GM23338 (cell line): ENCODE measurements at regions not wholly inside any gene's neighbourhood (a gene's known extent, or its start where the extent isn't known, plus 50 kb on each side); places are given as distances from the start of the nearest gene placed in this dataset.

Experiments
- CREB1 ChIP-seq: fragments of 250-450 bp; sonication (Bioruptor Pico); IDR thresholded peaks from 2 replicates; pipeline ENCODE4 v1.5.0; 2020; ENCODE audit warnings: low read depth, mild to moderate bottlenecking, moderate library complexity
- EZH2 ChIP-seq: fragments of 200-600 bp; sonication (generic); IDR thresholded peaks from one replicate; pipeline ENCODE4 v1.8.0; 2017; ENCODE audit warnings: antibody characterized with exemption, mild to moderate bottlenecking, low read depth; ENCODE audit not compliant: unreplicated experiment
- EZH2phosphoT487 ChIP-seq: fragments of 200-600 bp; sonication (generic); IDR thresholded peaks from one replicate; pipeline ENCODE4 v1.8.1; 2018; ENCODE audit warnings: antibody characterized with exemption; ENCODE audit not compliant: unreplicated experiment
- JUNB ChIP-seq: IDR thresholded peaks from one replicate; pipeline ENCODE4 v1.6.1; 2016; ENCODE audit warnings: antibody characterized with exemption; ENCODE audit not compliant: unreplicated experiment
- POLR2AphosphoS5 ChIP-seq: IDR thresholded peaks from 2 replicates; pipeline ENCODE4 v1.6.1; 2016; ENCODE audit warnings: antibody characterized with exemption, low read depth
- ZNF114 ChIP-seq: fragments of 250-450 bp; sonication (Bioruptor Pico); IDR thresholded peaks from 2 replicates; pipeline ENCODE4 v1.5.0; 2020; ENCODE audit warnings: mild to moderate bottlenecking, moderate library complexity
- TF ChIP-seq, protein P1 (sequence below): IDR thresholded peaks from one replicate; pipeline ENCODE4 v1.6.1; 2018; ENCODE audit warnings: antibody characterized with exemption; ENCODE audit not compliant: unreplicated experiment
- TF ChIP-seq, protein P2 (sequence below), 2 experiments: fragments of 200-600 bp in 1 of 2; sonication (generic) in 1 of 2; conservative IDR thresholded peaks; 2 replicates each; pipeline versions ENCODE4 v1.5.1 to v1.6.1; 2016 to 2017; ENCODE audit warnings: antibody characterized with exemption in 2 of 2, low read depth in 2 of 2, mild to moderate bottlenecking in 2 of 2, moderate library complexity in 1 of 2
- TF ChIP-seq, protein P3 (sequence below): IDR thresholded peaks from 2 replicates; pipeline ENCODE4 v1.6.1; 2016; ENCODE audit warnings: antibody characterized with exemption

GRCh38 chr11:22479971-22480720 is 142.0 kb downstream of the SLC17A6 start:
- TF ChIP-seq EZH2 (no peak), EZH2phosphoT487 (no peak), POLR2AphosphoS5 (no peak), CREB1 (CRISPR knock-in tag) (no peak), JUNB (no peak), ZNF114 (CRISPR knock-in tag) (no peak)
- TF ChIP-seq, protein P1, sequence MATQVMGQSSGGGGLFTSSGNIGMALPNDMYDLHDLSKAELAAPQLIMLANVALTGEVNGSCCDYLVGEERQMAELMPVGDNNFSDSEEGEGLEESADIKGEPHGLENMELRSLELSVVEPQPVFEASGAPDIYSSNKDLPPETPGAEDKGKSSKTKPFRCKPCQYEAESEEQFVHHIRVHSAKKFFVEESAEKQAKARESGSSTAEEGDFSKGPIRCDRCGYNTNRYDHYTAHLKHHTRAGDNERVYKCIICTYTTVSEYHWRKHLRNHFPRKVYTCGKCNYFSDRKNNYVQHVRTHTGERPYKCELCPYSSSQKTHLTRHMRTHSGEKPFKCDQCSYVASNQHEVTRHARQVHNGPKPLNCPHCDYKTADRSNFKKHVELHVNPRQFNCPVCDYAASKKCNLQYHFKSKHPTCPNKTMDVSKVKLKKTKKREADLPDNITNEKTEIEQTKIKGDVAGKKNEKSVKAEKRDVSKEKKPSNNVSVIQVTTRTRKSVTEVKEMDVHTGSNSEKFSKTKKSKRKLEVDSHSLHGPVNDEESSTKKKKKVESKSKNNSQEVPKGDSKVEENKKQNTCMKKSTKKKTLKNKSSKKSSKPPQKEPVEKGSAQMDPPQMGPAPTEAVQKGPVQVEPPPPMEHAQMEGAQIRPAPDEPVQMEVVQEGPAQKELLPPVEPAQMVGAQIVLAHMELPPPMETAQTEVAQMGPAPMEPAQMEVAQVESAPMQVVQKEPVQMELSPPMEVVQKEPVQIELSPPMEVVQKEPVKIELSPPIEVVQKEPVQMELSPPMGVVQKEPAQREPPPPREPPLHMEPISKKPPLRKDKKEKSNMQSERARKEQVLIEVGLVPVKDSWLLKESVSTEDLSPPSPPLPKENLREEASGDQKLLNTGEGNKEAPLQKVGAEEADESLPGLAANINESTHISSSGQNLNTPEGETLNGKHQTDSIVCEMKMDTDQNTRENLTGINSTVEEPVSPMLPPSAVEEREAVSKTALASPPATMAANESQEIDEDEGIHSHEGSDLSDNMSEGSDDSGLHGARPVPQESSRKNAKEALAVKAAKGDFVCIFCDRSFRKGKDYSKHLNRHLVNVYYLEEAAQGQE, result no peak
- TF ChIP-seq, protein P2, sequence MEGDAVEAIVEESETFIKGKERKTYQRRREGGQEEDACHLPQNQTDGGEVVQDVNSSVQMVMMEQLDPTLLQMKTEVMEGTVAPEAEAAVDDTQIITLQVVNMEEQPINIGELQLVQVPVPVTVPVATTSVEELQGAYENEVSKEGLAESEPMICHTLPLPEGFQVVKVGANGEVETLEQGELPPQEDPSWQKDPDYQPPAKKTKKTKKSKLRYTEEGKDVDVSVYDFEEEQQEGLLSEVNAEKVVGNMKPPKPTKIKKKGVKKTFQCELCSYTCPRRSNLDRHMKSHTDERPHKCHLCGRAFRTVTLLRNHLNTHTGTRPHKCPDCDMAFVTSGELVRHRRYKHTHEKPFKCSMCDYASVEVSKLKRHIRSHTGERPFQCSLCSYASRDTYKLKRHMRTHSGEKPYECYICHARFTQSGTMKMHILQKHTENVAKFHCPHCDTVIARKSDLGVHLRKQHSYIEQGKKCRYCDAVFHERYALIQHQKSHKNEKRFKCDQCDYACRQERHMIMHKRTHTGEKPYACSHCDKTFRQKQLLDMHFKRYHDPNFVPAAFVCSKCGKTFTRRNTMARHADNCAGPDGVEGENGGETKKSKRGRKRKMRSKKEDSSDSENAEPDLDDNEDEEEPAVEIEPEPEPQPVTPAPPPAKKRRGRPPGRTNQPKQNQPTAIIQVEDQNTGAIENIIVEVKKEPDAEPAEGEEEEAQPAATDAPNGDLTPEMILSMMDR (conservative IDR thresholded peaks at IDR 0.05; ENCODE audit: low read depth in 2 of 2), result no peak
- TF ChIP-seq, protein P3, sequence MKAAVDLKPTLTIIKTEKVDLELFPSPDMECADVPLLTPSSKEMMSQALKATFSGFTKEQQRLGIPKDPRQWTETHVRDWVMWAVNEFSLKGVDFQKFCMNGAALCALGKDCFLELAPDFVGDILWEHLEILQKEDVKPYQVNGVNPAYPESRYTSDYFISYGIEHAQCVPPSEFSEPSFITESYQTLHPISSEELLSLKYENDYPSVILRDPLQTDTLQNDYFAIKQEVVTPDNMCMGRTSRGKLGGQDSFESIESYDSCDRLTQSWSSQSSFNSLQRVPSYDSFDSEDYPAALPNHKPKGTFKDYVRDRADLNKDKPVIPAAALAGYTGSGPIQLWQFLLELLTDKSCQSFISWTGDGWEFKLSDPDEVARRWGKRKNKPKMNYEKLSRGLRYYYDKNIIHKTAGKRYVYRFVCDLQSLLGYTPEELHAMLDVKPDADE, result no peak
